ENCODE measurements at regions not wholly inside any gene's neighbourhood (a gene's known extent, or its start where the extent isn't known, plus 50 kb on each side); places are given as distances from the start of the nearest gene placed in this dataset.
A peak's percentile ranks its signal among the peaks of the same experiment; 100 is the strongest.
"Not testable (repeated sequence)": the region's sequence is repeated elsewhere in the genome, so short reads cannot be mapped to it uniquely, and the experiment has no call there.

- no peak for DNase-seq
These were observed 729.0 kb upstream of the USP15 start for GRCh38 chr12:61531195-61531594.

GRCh38 chr12:61536117-61536516 lies 724.1 kb upstream of the USP15 start:
- DNase-seq, result no peak

- DNase-seq, result no peak
These were observed 723.7 kb upstream of the USP15 start for GRCh38 chr12:61536525-61536924.

GRCh38 chr12:61538951-61539350 lies 721.3 kb upstream of the USP15 start:
- peak in 1 of 2 experiments; percentile 7 for DNase-seq

- no peak for DNase-seq
These were observed 717.7 kb upstream of the USP15 start for GRCh38 chr12:61542551-61542950.

- DNase-seq, result peak; percentile 2 to 17
These were observed 713.9 kb upstream of the USP15 start for GRCh38 chr12:61546296-61546695.

GRCh38 chr12:61553091-61553490 lies 707.1 kb upstream of the USP15 start:
- DNase-seq, result no peak

GRCh38 chr12:61554268-61555008 lies 705.8 kb upstream of the USP15 start:
- DNase-seq, result no peak

- DNase-seq, result no peak
These were observed 696.3 kb upstream of the USP15 start for GRCh38 chr12:61563665-61564450.

GRCh38 chr12:61564466-61564865 lies 695.7 kb upstream of the USP15 start:
- DNase-seq, result no peak

- no peak for DNase-seq
These were observed 694.0 kb upstream of the USP15 start for GRCh38 chr12:61566183-61566582.

- no peak for DNase-seq
These were observed 685.9 kb upstream of the USP15 start for GRCh38 chr12:61574339-61574738.

GRCh38 chr12:61584943-61585342 lies 675.3 kb upstream of the USP15 start:
- DNase-seq, result no peak

GRCh38 chr12:61590864-61591263 lies 669.3 kb upstream of the USP15 start:
- not testable (repeated sequence) for DNase-seq

- no peak for DNase-seq
These were observed 650.1 kb upstream of the USP15 start for GRCh38 chr12:61610143-61610542.

GRCh38 chr12:61629702-61630101 lies 630.5 kb upstream of the USP15 start:
- DNase-seq, result no peak

GRCh38 chr12:61646639-61647038 lies 613.6 kb upstream of the USP15 start:
- no peak for DNase-seq

GRCh38 chr12:61647566-61647965 lies 612.6 kb upstream of the USP15 start:
- no peak for DNase-seq

- no peak for DNase-seq
These were observed 607.9 kb upstream of the USP15 start for GRCh38 chr12:61652265-61652664.

GRCh38 chr12:61654698-61655097 lies 605.5 kb upstream of the USP15 start:
- DNase-seq, result peak in 1 of 2 experiments; percentile 22

- no peak for DNase-seq
These were observed 605.0 kb upstream of the USP15 start for GRCh38 chr12:61655241-61655640.

GRCh38 chr12:61667676-61668075 lies 592.5 kb upstream of the USP15 start:
- no peak for DNase-seq

- no peak for DNase-seq
These were observed 583.7 kb upstream of the USP15 start for GRCh38 chr12:61676520-61676919.

- DNase-seq, result no peak
These were observed 572.8 kb upstream of the USP15 start for GRCh38 chr12:61687407-61687806.
